ENCODE measurements at regions not wholly inside any gene's neighbourhood (a gene's known extent, or its start where the extent isn't known, plus 50 kb on each side); places are given as distances from the start of the nearest gene placed in this dataset.

- no peak for DNase-seq (ENCODE audit: low spot score)
Measured at GRCh38 chr13:57056601-57057180, 84.0 kb upstream of the PRR20A start.

GRCh38 chr13:57063007-57063406, 77.7 kb upstream of the PRR20A start:
- DNase-seq (ENCODE audit: low spot score), result no peak

GRCh38 chr13:57073983-57074382, 66.7 kb upstream of the PRR20A start:
- DNase-seq (ENCODE audit: low spot score), result no peak

DNA sequence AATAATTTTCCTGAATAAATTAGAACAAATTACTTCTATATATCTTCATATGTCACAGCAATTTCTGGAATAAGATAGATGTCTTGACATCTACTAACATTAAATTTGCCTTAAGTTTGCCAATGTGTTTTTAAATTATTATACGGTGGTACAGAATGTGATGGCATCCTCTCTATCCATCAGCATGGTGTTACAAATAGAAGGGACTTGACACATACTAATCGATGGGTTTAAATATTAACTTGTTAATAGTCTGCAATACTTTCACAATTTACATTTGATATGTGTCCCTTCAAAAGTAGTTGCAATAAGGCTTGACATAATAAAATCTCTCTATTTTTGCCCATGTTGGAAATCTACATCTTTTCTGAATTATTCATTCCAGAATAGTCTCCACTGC, 65.1 kb upstream of the PRR20A start:
- no peak for DNase-seq (ENCODE audit: low spot score)

- no peak for DNase-seq (ENCODE audit: low spot score)
Measured at GRCh38 chr13:57087006-57087405, 53.7 kb upstream of the PRR20A start.
